Activated gamma-delta T cell treated with Interleukin-2 at 50 U/mL for 16 hours (primary cell): ENCODE measurements at regions not wholly inside any gene's neighbourhood (a gene's known extent, or its start where the extent isn't known, plus 50 kb on each side); places are given as distances from the start of the nearest gene placed in this dataset.
A peak's percentile ranks its signal among the peaks of the same experiment; 100 is the strongest.
"Not testable (repeated sequence)": the region's sequence is repeated elsewhere in the genome, so short reads cannot be mapped to it uniquely, and the experiment has no call there.

ENCODE experiments used
- DNase-seq: peaks from one replicate; pipeline ENCODE4 v3.0.0-alpha.2; 2020

DNA sequence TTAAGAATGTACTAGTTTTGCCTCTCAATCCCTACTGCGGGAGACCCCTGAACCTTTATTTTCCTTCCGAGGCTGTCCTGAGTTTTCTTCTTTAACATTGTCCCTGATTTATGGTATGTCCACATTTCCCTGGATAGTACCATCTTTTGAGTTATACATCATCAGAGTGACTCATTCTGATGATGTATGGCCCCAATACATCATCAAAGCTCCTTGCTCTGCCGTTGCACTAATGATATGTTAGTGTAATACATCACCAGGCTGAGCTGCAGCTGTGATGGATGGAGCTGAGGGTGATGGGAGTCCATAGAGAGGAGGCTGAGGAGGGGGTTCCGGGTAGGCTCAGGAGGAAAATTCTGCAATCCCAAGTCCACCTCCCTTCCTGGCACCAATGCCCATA is 986.5 kb downstream of the KCNMA1 start:
- no peak for DNase-seq

DNA sequence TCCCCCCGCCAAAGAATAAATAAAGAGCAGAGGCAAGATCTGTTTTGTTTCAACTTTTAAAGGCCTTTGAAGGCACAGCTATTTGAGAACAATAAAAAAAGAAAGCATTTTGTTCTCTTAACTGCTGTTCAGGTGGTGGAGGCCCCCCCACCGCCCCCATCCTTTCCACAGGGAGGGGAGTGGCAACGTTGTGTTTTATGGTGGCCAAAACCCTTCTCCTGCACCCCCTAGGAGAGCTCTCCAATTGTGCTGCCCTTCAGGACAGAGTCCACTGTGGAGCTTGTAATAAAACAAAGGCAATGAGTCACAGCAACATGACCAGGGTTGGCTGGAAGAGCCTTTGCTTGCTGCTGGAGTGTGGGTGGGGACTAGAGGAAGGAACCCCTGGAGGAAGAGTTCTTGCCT is 987.9 kb downstream of the KCNMA1 start:
- DNase-seq = no peak

- no peak for DNase-seq
These were observed 988.4 kb downstream of the KCNMA1 start for GRCh38 chr10:76649254-76649653.

GRCh38 chr10:76647301-76647700 is 990.3 kb downstream of the KCNMA1 start:
- no peak for DNase-seq

GRCh38 chr10:76645341-76645740 is 992.3 kb downstream of the KCNMA1 start:
- no peak for DNase-seq

DNA sequence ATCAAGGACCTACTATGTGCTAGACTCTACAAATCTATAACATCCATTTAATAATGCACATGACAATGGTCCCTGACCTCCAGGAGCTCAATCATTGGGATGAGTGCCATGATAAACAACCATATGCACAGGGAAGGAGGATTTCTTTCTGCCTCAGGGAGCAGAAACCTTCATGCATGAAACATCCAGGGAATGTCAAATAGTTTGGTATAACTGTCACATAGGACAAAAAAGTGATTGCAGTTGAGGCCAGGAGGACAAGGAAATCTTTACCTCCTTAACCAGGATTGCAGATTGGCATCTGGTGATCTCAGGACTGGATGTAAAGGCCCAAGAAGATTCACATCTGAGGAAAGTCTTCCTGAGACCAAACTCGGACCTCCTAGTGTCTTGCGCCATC is 993.1 kb downstream of the KCNMA1 start:
- no peak for DNase-seq

GRCh38 chr10:76643511-76643911 is 994.1 kb downstream of the KCNMA1 start:
- no peak for DNase-seq

- DNase-seq = no peak
These were observed 995.2 kb downstream of the KCNMA1 start for GRCh38 chr10:76642358-76642757.

- DNase-seq = no peak
These were observed 996.4 kb downstream of the KCNMA1 start for GRCh38 chr10:76641215-76641614.

DNA sequence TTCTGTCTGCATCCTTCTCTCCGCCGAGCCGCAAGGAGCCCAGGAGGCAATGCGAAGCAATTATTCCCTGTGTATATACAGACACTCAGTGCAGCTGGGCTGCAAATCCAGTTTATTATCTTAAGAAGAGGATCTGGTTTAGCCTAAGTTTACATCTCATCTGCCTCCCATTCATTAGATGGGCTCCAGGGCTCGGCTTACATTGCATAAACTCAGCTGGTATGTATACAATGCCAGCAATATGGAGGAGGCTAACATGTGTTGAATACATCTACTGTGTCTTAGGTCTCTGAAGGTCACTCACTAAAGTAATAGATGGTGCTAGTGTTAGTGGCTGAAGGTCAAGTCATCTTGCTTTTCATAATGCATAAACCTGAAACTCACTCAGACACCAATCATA is 996.8 kb downstream of the KCNMA1 start:
- no peak for DNase-seq

DNA sequence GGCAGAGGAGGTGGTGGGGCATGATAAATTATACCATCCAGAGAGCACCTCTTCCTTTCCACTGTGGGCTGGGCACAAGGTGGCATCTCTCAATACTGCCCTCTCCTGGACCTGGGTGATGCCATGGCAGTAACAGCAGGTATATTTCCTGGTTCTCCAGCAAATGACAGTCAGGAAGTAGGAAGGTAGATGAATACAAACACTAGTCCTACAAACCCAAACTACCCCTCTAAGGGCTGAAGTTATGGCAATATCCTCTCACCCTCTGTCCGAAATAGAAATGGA is 1004.9 kb downstream of the KCNMA1 start:
- peak; percentile 8 for DNase-seq

GRCh38 chr10:76631884-76632766 is 1005.5 kb downstream of the KCNMA1 start:
- no peak for DNase-seq

GRCh38 chr10:76631036-76631670 is 1006.5 kb downstream of the KCNMA1 start:
- no peak for DNase-seq

DNA sequence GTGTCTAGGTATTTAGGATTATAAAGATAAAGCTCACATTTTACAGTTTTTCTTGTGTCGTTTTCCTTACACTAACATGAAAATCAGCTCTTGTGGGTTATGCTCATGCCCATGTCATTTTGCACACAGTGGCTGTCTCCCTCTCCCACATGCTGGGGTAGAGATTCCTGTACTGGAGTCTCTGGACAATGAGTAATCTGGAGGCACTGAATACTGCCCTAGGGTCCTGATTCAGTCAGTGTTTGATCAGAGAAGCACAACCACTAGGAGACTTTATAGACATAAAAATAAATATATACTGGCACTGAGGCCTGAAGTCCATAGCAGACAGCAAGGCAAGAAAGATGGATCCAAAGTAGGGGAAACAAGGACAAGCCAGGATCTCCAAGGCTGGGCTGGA is 1008.8 kb downstream of the KCNMA1 start:
- DNase-seq = no peak

DNA sequence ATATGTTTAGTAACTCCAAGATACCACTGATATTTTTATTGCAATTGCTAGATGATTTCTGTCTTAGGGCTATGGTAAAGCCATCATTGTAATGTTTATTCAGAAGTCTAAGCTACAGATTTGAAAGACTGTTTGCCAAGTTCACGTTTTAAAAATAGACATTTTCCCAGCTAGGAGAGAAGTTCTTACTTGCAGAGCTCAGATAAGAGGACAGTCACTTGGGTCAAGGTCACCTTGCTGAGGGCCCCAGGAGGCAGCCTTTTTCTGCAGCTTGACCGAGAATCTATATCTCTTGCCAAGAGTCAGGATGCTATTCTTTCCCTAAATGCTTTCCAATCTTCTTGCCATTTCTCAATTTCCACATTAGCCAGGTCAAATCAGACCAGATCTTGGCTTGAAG is 1011.2 kb downstream of the KCNMA1 start:
- no peak for DNase-seq

- no peak for DNase-seq
These were observed 1013.1 kb downstream of the KCNMA1 start for GRCh38 chr10:76624470-76624869.

DNA sequence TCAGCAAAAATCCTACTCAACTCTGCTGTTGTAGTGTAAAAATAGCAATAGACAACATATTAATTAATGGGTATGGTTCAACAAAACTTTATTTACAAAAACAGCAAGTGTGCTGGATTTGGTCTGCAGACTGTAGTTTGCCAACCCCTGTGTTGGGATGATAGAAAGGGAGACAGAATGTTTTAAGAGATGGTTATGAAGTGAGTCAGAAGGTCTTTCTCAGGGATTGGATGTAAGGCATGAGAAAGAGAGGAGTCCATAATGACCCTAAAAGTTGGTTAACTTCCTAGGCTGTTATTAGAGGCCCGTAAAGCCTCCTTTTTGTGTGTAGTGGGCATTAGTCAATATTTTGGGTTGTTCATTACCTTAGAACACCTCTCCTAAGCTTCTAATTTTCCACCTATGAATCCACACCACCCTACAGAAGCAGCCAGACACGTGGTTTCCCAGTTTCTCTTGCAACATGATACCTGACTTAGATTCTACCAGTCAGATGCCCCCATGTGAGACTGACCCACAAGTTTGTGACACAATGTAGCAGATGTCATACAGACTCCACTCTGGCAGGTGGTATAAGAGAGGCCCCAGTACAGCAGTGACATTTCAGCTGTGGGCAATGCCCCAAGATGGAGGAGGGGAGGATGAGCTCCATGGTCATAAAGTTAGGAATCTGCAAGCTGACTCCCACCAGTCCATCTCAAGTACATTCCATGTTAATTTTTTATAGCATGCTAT is 1015.6 kb downstream of the KCNMA1 start:
- DNase-seq = no peak

DNA sequence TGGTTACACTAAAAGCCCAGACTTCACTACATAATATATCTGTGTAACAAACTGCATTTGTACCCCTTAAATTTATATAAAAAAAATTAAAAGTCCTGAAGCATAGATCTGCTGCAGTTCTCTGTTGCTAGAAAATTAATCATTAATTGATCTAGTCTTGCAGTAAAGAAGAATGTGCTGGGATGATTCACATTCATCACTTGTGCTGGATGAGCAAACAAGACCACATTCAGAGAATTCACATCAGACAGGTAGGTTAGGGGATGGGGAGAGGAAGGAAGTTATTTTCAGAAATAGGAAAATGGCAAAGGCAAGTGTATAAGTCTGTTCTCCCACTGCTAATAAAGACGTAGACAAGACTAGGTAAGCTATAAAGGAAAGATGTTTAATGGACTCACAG is 1019.0 kb downstream of the KCNMA1 start:
- no peak for DNase-seq

DNA sequence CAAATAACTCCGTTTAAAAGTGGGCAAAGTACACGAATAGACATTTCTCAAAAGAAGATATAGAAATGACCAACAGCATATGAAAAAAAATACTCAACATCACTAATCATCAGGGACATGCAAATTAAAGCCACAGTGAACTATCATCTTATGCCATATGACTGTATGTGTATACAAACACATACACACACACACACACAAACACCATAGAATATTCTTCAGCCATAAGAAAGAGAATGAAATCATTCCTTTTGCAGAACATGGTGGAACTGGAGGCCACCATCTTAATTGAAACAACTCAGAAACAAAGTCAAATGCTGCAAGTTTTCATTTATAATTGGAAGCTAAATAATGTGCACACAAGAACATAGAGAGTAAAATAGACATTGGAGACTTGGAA is 1019.4 kb downstream of the KCNMA1 start:
- DNase-seq = no peak

GRCh38 chr10:76616666-76617065 is 1020.9 kb downstream of the KCNMA1 start:
- DNase-seq = not testable (repeated sequence)

GRCh38 chr10:76615049-76615448 is 1022.6 kb downstream of the KCNMA1 start:
- no peak for DNase-seq
